GM19463 (cell line): ENCODE measurements at regions not wholly inside any gene's neighbourhood (a gene's known extent, or its start where the extent isn't known, plus 50 kb on each side); places are given as distances from the start of the nearest gene placed in this dataset.

Experiments
- ATAC-seq: cut with Tn5 transposase; IDR thresholded peaks from one replicate; pipeline ENCODE4 v1.9.1; 2021; ENCODE audit warnings: mild to moderate bottlenecking, moderate library complexity; ENCODE audit not compliant: unreplicated experiment

- ATAC-seq, result no peak
These were observed 167.1 kb upstream of the C1QTNF7 start for GRCh38 chr4:15260758-15261157.

- ATAC-seq, result no peak
These were observed 165.4 kb upstream of the C1QTNF7 start for GRCh38 chr4:15262396-15262795.

GRCh38 chr4:15270201-15270600, 157.6 kb upstream of the C1QTNF7 start:
- no peak for ATAC-seq

- no peak for ATAC-seq
These were observed 141.8 kb upstream of the C1QTNF7 start for GRCh38 chr4:15286041-15286440.

GRCh38 chr4:15291122-15291521, 136.7 kb upstream of the C1QTNF7 start:
- no peak for ATAC-seq

GRCh38 chr4:15293711-15294110, 134.1 kb upstream of the C1QTNF7 start:
- ATAC-seq, result no peak

- ATAC-seq, result no peak
These were observed 133.6 kb upstream of the C1QTNF7 start for GRCh38 chr4:15294202-15294601.

- no peak for ATAC-seq
These were observed 133.0 kb upstream of the C1QTNF7 start for GRCh38 chr4:15294832-15295231.

GRCh38 chr4:15295421-15296162, 132.2 kb upstream of the C1QTNF7 start:
- ATAC-seq, result no peak

GRCh38 chr4:15297344-15297743, 130.5 kb upstream of the C1QTNF7 start:
- no peak for ATAC-seq

- no peak for ATAC-seq
These were observed 128.2 kb upstream of the C1QTNF7 start for GRCh38 chr4:15299627-15300026.

GRCh38 chr4:15303052-15303641, 124.7 kb upstream of the C1QTNF7 start:
- ATAC-seq, result no peak

GRCh38 chr4:15314974-15315373, 112.9 kb upstream of the C1QTNF7 start:
- ATAC-seq, result no peak

- ATAC-seq, result no peak
These were observed 110.6 kb upstream of the C1QTNF7 start for GRCh38 chr4:15317246-15317645.

- no peak for ATAC-seq
These were observed 109.0 kb upstream of the C1QTNF7 start for GRCh38 chr4:15318621-15319348.

- no peak for ATAC-seq
These were observed 107.6 kb upstream of the C1QTNF7 start for GRCh38 chr4:15320121-15320678.

- ATAC-seq, result no peak
These were observed 105.8 kb upstream of the C1QTNF7 start for GRCh38 chr4:15322006-15322405.

GRCh38 chr4:15325987-15326386, 101.8 kb upstream of the C1QTNF7 start:
- no peak for ATAC-seq

GRCh38 chr4:15327311-15328298, 100.2 kb upstream of the C1QTNF7 start:
- no peak for ATAC-seq

GRCh38 chr4:15331930-15332329, 95.9 kb upstream of the C1QTNF7 start:
- ATAC-seq, result no peak

- no peak for ATAC-seq
These were observed 95.5 kb upstream of the C1QTNF7 start for GRCh38 chr4:15332377-15332776.
